Astrocyte of the cerebellum (primary cell): ENCODE measurements at regions not wholly inside any gene's neighbourhood (a gene's known extent, or its start where the extent isn't known, plus 50 kb on each side); places are given as distances from the start of the nearest gene placed in this dataset.

Source experiments
- DNase-seq: peaks from one replicate; pipeline ENCODE4 v3.0.0-alpha.2; 2011; ENCODE audit warnings: low read depth
- H3K4me3 ChIP-seq: 2 replicates; pipeline ENCODE4 v1.5.1; 2011; ENCODE audit warnings: mild to moderate bottlenecking, low read depth, low read length, moderate library complexity
- CTCF ChIP-seq: IDR thresholded peaks from 2 replicates; pipeline ENCODE4 v1.5.1; 2012; ENCODE audit warnings: low read length, low read depth, moderate library complexity, mild to moderate bottlenecking; ENCODE audit errors: missing control alignments
- in situ Hi-C: cut with HindIII; loops from 2 replicates; pipeline ENCODE4 v1.10.0; 2017; ENCODE audit warnings: low sequenced_read_pairs

DNA sequence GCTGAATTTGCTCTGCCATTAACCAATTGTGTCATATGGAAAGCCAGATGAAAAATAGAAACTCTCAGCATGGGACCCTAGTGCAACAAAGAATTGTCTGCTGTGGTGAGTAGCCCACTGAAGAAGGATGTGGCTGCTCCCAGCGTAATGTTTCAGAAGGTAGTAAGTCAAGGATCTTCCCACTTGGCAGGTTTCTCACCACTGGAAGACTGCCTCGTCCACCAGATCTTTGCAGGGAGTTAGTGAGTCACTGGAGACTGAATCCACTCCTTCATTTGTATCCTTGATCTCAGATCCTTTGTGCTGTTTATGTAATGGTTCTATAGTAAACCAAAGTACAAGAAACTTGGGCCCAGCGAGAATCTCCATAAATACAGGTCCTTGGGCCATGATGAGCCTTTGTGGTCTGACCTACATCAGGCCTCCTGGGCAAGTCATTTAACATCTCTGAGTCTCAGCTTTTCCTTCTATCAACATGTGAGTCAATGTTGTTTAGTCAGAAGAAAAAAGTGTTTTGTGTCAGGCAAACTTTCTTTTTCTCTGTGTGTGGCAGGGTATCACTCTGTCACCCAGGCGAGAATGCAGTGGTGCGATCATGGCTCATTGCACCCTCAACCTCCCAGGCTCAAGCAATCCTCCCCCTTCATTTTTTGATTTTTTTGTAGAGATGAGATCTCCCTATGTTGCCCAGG lies 78.0 kb upstream of the CCDC160 start:
- no peak overlapping the region for H3K4me3 ChIP-seq
- DNase-seq, result peak; percentile 63
- in situ Hi-C loops, result no loop called here
- TF ChIP-seq CTCF, result no peak

DNA sequence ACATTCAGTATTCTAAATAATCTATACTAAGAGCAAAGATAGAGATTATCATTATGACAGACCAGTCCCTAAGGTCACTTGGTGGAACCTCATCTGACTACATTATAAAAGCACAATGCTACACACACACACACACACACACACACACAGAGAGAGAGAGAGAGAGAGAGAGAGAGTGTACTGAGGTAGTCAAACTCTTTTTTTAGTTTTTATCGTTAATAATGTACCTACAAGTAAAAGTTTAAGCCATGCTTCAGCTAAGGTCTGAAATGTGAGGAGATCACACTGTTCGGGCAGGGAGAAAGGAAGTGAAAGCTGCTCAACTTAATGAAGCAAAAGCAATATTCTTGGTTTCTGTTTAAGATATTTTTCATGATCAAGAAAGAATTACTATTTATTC lies 75.8 kb upstream of the CCDC160 start:
- no peak overlapping the region for H3K4me3 ChIP-seq
- no peak for TF ChIP-seq CTCF
- in situ Hi-C loops, result no loop called here
- DNase-seq, result no peak

GRCh38 chrX:134162032-134162431 lies 75.0 kb upstream of the CCDC160 start:
- TF ChIP-seq CTCF, result no peak
- no peak for DNase-seq
- no peak overlapping the region for H3K4me3 ChIP-seq
- in situ Hi-C loops, result no loop called here

GRCh38 chrX:134163836-134164235 lies 73.1 kb upstream of the CCDC160 start:
- no peak overlapping the region for H3K4me3 ChIP-seq
- no peak for TF ChIP-seq CTCF
- in situ Hi-C loops, result no loop called here
- DNase-seq, result no peak

GRCh38 chrX:134167591-134168203 lies 69.3 kb upstream of the CCDC160 start:
- no peak overlapping the region for H3K4me3 ChIP-seq
- in situ Hi-C loops, result no loop called here
- no peak for TF ChIP-seq CTCF
- no peak for DNase-seq

- no peak for DNase-seq
- H3K4me3 ChIP-seq, result peak overlapping the region; percentile 40
- TF ChIP-seq CTCF, result no peak
- in situ Hi-C loops, result no loop called here
Observed at GRCh38 chrX:134171661-134172587, 65.1 kb upstream of the CCDC160 start.
